ENCODE measurements at regions not wholly inside any gene's neighbourhood (a gene's known extent, or its start where the extent isn't known, plus 50 kb on each side); places are given as distances from the start of the nearest gene placed in this dataset.

- Histone ChIP-seq H3K27me3 (ENCODE audit: control insufficient read depth, insufficient read depth, low read length) (no peaks in the 10 kb centered on the region), H3K9me3 (ENCODE audit: control insufficient read depth, insufficient read depth, low read length) (no peaks in the 10 kb centered on the region), H3K4me3 (ENCODE audit: low read length) (no peak overlapping the region), H3K27ac (ENCODE audit: low read length) (no peak overlapping the region), H3K4me1 (ENCODE audit: control insufficient read depth, insufficient read depth, low read length) (0 out of 2 replicates have a peak, but pooled peaks cover 7% of the 10 kb centered on the region), H3K36me3 (ENCODE audit: control insufficient read depth, insufficient read depth, low read length) (no peaks in the 10 kb centered on the region)
- DNase-seq (ENCODE audit: low read depth, low spot score): no peak
- no CpG with 5 or more reads among the region's 7 CpGs for WGBS (ENCODE audit: insufficient coverage, insufficient read length)
Observed at GRCh38 chr18:10140461-10141282, 226.9 kb downstream of the VAPA start.

GRCh38 chr18:10141559-10141958 is 227.7 kb downstream of the VAPA start:
- H3K27me3 ChIP-seq (ENCODE audit: control insufficient read depth, insufficient read depth, low read length): no peaks in the 10 kb centered on the region
- no CpG with 5 or more reads among the region's 7 CpGs for WGBS (ENCODE audit: insufficient coverage, insufficient read length)
- no peak overlapping the region for H3K4me3 ChIP-seq (ENCODE audit: low read length)
- H3K4me1 ChIP-seq (ENCODE audit: control insufficient read depth, insufficient read depth, low read length): 0 out of 2 replicates have a peak, but pooled peaks cover 7% of the 10 kb centered on the region
- no peak for DNase-seq (ENCODE audit: low read depth, low spot score)
- H3K9me3 ChIP-seq (ENCODE audit: control insufficient read depth, insufficient read depth, low read length): no peaks in the 10 kb centered on the region
- no peaks in the 10 kb centered on the region for H3K36me3 ChIP-seq (ENCODE audit: control insufficient read depth, insufficient read depth, low read length)
- H3K27ac ChIP-seq (ENCODE audit: low read length): no peak overlapping the region

GRCh38 chr18:10142056-10142455 is 228.2 kb downstream of the VAPA start:
- no peak for DNase-seq (ENCODE audit: low read depth, low spot score)
- Histone ChIP-seq H3K36me3 (ENCODE audit: control insufficient read depth, insufficient read depth, low read length) (no peaks in the 10 kb centered on the region), H3K4me1 (ENCODE audit: control insufficient read depth, insufficient read depth, low read length) (0 out of 2 replicates have a peak, but pooled peaks cover 7% of the 10 kb centered on the region), H3K9me3 (ENCODE audit: control insufficient read depth, insufficient read depth, low read length) (no peaks in the 10 kb centered on the region), H3K27ac (ENCODE audit: low read length) (no peak overlapping the region), H3K27me3 (ENCODE audit: control insufficient read depth, insufficient read depth, low read length) (no peaks in the 10 kb centered on the region), H3K4me3 (ENCODE audit: low read length) (no peak overlapping the region)
- WGBS (ENCODE audit: insufficient coverage, insufficient read length): no CpG with 5 or more reads among the region's 7 CpGs

- H3K27me3 ChIP-seq (ENCODE audit: control insufficient read depth, insufficient read depth, low read length): no peaks in the 10 kb centered on the region
- no peak for DNase-seq (ENCODE audit: low read depth, low spot score)
- no peaks in the 10 kb centered on the region for H3K9me3 ChIP-seq (ENCODE audit: control insufficient read depth, insufficient read depth, low read length)
- no CpG with 5 or more reads among the region's 14 CpGs for WGBS (ENCODE audit: insufficient coverage, insufficient read length)
- H3K4me3 ChIP-seq (ENCODE audit: low read length): no peak overlapping the region
- 0 out of 2 replicates have a peak, but pooled peaks cover 7% of the 10 kb centered on the region for H3K4me1 ChIP-seq (ENCODE audit: control insufficient read depth, insufficient read depth, low read length)
- no peaks in the 10 kb centered on the region for H3K36me3 ChIP-seq (ENCODE audit: control insufficient read depth, insufficient read depth, low read length)
- no peak overlapping the region for H3K27ac ChIP-seq (ENCODE audit: low read length)
Observed at GRCh38 chr18:10142496-10143160, 228.8 kb downstream of the VAPA start.

- no CpG with 5 or more reads among the region's 3 CpGs for whole genome bisulfite sequencing (ENCODE audit: insufficient coverage, insufficient read length)
- no peak for DNase-seq (ENCODE audit: low read depth, low spot score)
Observed at GRCh38 chr18:10143596-10143995, 229.8 kb downstream of the VAPA start.

GRCh38 chr18:10145546-10145945 is 231.7 kb downstream of the VAPA start:
- Histone ChIP-seq H3K27me3 (ENCODE audit: control insufficient read depth, insufficient read depth, low read length) (no peaks in the 10 kb centered on the region), H3K36me3 (ENCODE audit: control insufficient read depth, insufficient read depth, low read length) (no peaks in the 10 kb centered on the region), H3K4me1 (ENCODE audit: control insufficient read depth, insufficient read depth, low read length) (0 out of 2 replicates have a peak, but pooled peaks cover 4% of the 10 kb centered on the region), H3K4me3 (ENCODE audit: low read length) (no peak overlapping the region), H3K27ac (ENCODE audit: low read length) (no peak overlapping the region), H3K9me3 (ENCODE audit: control insufficient read depth, insufficient read depth, low read length) (no peaks in the 10 kb centered on the region)
- no peak for DNase-seq (ENCODE audit: low read depth, low spot score)
- WGBS (ENCODE audit: insufficient coverage, insufficient read length): no CpG with 5 or more reads among the region's 4 CpGs

More at GRCh38 chr18:10143596-10143995, 229.8 kb downstream of the VAPA start:
- Histone ChIP-seq H3K27me3 (ENCODE audit: control insufficient read depth, insufficient read depth, low read length) (no peaks in the 10 kb centered on the region), H3K4me1 (ENCODE audit: control insufficient read depth, insufficient read depth, low read length) (0 out of 2 replicates have a peak, but pooled peaks cover 7% of the 10 kb centered on the region), H3K27ac (ENCODE audit: low read length) (no peak overlapping the region), H3K4me3 (ENCODE audit: low read length) (no peak overlapping the region), H3K9me3 (ENCODE audit: control insufficient read depth, insufficient read depth, low read length) (no peaks in the 10 kb centered on the region), H3K36me3 (ENCODE audit: control insufficient read depth, insufficient read depth, low read length) (no peaks in the 10 kb centered on the region)

GRCh38 chr18:10147226-10147625 is 233.4 kb downstream of the VAPA start:
- no peaks in the 10 kb centered on the region for H3K36me3 ChIP-seq (ENCODE audit: control insufficient read depth, insufficient read depth, low read length)
- 0 out of 2 replicates have a peak, but pooled peaks cover 4% of the 10 kb centered on the region for H3K4me1 ChIP-seq (ENCODE audit: control insufficient read depth, insufficient read depth, low read length)
- H3K27ac ChIP-seq (ENCODE audit: low read length): no peak overlapping the region
- no CpG with 5 or more reads among the region's 6 CpGs for WGBS (ENCODE audit: insufficient coverage, insufficient read length)
- no peaks in the 10 kb centered on the region for H3K9me3 ChIP-seq (ENCODE audit: control insufficient read depth, insufficient read depth, low read length)
- no peaks in the 10 kb centered on the region for H3K27me3 ChIP-seq (ENCODE audit: control insufficient read depth, insufficient read depth, low read length)
- DNase-seq (ENCODE audit: low read depth, low spot score): no peak
- no peak overlapping the region for H3K4me3 ChIP-seq (ENCODE audit: low read length)

GRCh38 chr18:10147752-10148151 is 233.9 kb downstream of the VAPA start:
- no CpG with 5 or more reads among the region's 7 CpGs for WGBS (ENCODE audit: insufficient coverage, insufficient read length)
- H3K9me3 ChIP-seq (ENCODE audit: control insufficient read depth, insufficient read depth, low read length): no peaks in the 10 kb centered on the region
- no peak overlapping the region for H3K4me3 ChIP-seq (ENCODE audit: low read length)
- no peak for DNase-seq (ENCODE audit: low read depth, low spot score)
- no peak overlapping the region for H3K27ac ChIP-seq (ENCODE audit: low read length)
- H3K36me3 ChIP-seq (ENCODE audit: control insufficient read depth, insufficient read depth, low read length): no peaks in the 10 kb centered on the region
- no peaks in the 10 kb centered on the region for H3K27me3 ChIP-seq (ENCODE audit: control insufficient read depth, insufficient read depth, low read length)
- 0 out of 2 replicates have a peak, but pooled peaks cover 3% of the 10 kb centered on the region for H3K4me1 ChIP-seq (ENCODE audit: control insufficient read depth, insufficient read depth, low read length)

GRCh38 chr18:10148189-10148929 is 234.5 kb downstream of the VAPA start:
- WGBS (ENCODE audit: insufficient coverage, insufficient read length): no CpG with 5 or more reads among the region's 8 CpGs
- H3K9me3 ChIP-seq (ENCODE audit: control insufficient read depth, insufficient read depth, low read length): no peaks in the 10 kb centered on the region
- H3K27ac ChIP-seq (ENCODE audit: low read length): no peak overlapping the region
- H3K4me1 ChIP-seq (ENCODE audit: control insufficient read depth, insufficient read depth, low read length): 0 out of 2 replicates have a peak, but pooled peaks cover 2% of the 10 kb centered on the region
- H3K36me3 ChIP-seq (ENCODE audit: control insufficient read depth, insufficient read depth, low read length): no peaks in the 10 kb centered on the region
- DNase-seq (ENCODE audit: low read depth, low spot score): no peak
- no peaks in the 10 kb centered on the region for H3K27me3 ChIP-seq (ENCODE audit: control insufficient read depth, insufficient read depth, low read length)
- no peak overlapping the region for H3K4me3 ChIP-seq (ENCODE audit: low read length)
